GM06990 (cell line): ENCODE measurements at regions not wholly inside any gene's neighbourhood (a gene's known extent, or its start where the extent isn't known, plus 50 kb on each side); places are given as distances from the start of the nearest gene placed in this dataset.

Source experiments
- DNase-seq: peaks from one replicate; pipeline ENCODE4 v3.0.0-alpha.2; 2011; ENCODE audit not compliant: insufficient read length; ENCODE audit errors: extremely low read depth
- H3K27me3 ChIP-seq: replicated peaks from 2 replicates; pipeline ENCODE4 v1.6.0; 2011; ENCODE audit warnings: low read length; ENCODE audit not compliant: control insufficient read depth, insufficient read depth
- H3K36me3 ChIP-seq: 2 replicates; pipeline ENCODE4 v1.5.1; 2011; ENCODE audit warnings: low read length; ENCODE audit not compliant: control insufficient read depth, insufficient read depth
- H3K4me3 ChIP-seq: replicated peaks from 2 replicates; pipeline ENCODE4 v1.5.1; 2011; ENCODE audit warnings: low read depth, mild to moderate bottlenecking, control low read depth, low read length
- CTCF ChIP-seq: IDR thresholded peaks from 2 replicates; pipeline ENCODE4 v1.5.1; 2011; ENCODE audit warnings: low read length, control low read depth, mild to moderate bottlenecking, inconsistent platforms; ENCODE audit not compliant: insufficient read depth, poor library complexity, severe bottlenecking

GRCh38 chr4:10303291-10303690, 153.9 kb downstream of the ZNF518B start:
- no peaks in the 10 kb centered on the region for H3K36me3 ChIP-seq
- DNase-seq: no peak
- no peak for TF ChIP-seq CTCF
- no peak overlapping the region for H3K4me3 ChIP-seq
- H3K27me3 ChIP-seq: no peaks in the 10 kb centered on the region; the same call in 1 of the 2 replicates

GRCh38 chr4:10302096-10302495, 155.1 kb downstream of the ZNF518B start:
- Histone ChIP-seq H3K36me3 (no peaks in the 10 kb centered on the region), H3K4me3 (no peak overlapping the region), H3K27me3 (no peaks in the 10 kb centered on the region; the same call in 1 of the 2 replicates)
- TF ChIP-seq CTCF: no peak
- DNase-seq: no peak

GRCh38 chr4:10299601-10300000, 157.6 kb downstream of the ZNF518B start:
- no peak for DNase-seq
- H3K4me3 ChIP-seq: no peak overlapping the region
- H3K27me3 ChIP-seq: peaks cover 3% of the 10 kb centered on the region; the same call in 1 of the 2 replicates
- H3K36me3 ChIP-seq: no peaks in the 10 kb centered on the region
- TF ChIP-seq CTCF: no peak

GRCh38 chr4:10298681-10299080, 158.5 kb downstream of the ZNF518B start:
- TF ChIP-seq CTCF: no peak
- Histone ChIP-seq H3K4me3 (no peak overlapping the region), H3K27me3 (peaks cover 3% of the 10 kb centered on the region; the same call in 1 of the 2 replicates), H3K36me3 (no peaks in the 10 kb centered on the region)
- DNase-seq: no peak

- no peaks in the 10 kb centered on the region for H3K36me3 ChIP-seq
- TF ChIP-seq CTCF: no peak
- H3K4me3 ChIP-seq: no peak overlapping the region
- DNase-seq: no peak
- peaks cover 3% of the 10 kb centered on the region; the same call in 1 of the 2 replicates for H3K27me3 ChIP-seq
These were observed 160.5 kb downstream of the ZNF518B start for GRCh38 chr4:10296730-10297129.

- no peak for DNase-seq
- Histone ChIP-seq H3K27me3 (peaks cover 3% of the 10 kb centered on the region; the same call in 1 of the 2 replicates), H3K4me3 (no peak overlapping the region), H3K36me3 (no peaks in the 10 kb centered on the region)
- TF ChIP-seq CTCF: no peak
These were observed 161.9 kb downstream of the ZNF518B start for GRCh38 chr4:10295301-10295700.
